HAP-1 (cell line): ENCODE measurements at regions not wholly inside any gene's neighbourhood (a gene's known extent, or its start where the extent isn't known, plus 50 kb on each side); places are given as distances from the start of the nearest gene placed in this dataset.
"Not testable (repeated sequence)": the region's sequence is repeated elsewhere in the genome, so short reads cannot be mapped to it uniquely, and the experiment has no call there.

Experiments
- DNase-seq, 2 experiments: peaks; one replicate each; pipeline ENCODE4 v3.0.0-alpha.2; 2016 to 2020; ENCODE audit warnings: low spot score in 2 of 2
- H3K27me3 ChIP-seq: fragments of 250-450 bp; sonication (Bioruptor Pico); 2 replicates; pipeline ENCODE4 v1.5.1; 2020; ENCODE audit warnings: low read depth, mild to moderate bottlenecking, moderate library complexity
- H3K36me3 ChIP-seq: fragments of 250-450 bp; sonication (Bioruptor Pico); replicated peaks from 2 replicates; pipeline ENCODE4 v1.5.1; 2020; ENCODE audit warnings: mild to moderate bottlenecking
- H3K4me1 ChIP-seq: fragments of 250-450 bp; sonication (Bioruptor Pico); 2 replicates; pipeline ENCODE4 v1.5.1; 2020; ENCODE audit warnings: mild to moderate bottlenecking
- H3K4me3 ChIP-seq: fragments of 250-450 bp; sonication (Bioruptor Pico); 2 replicates; pipeline ENCODE4 v1.5.1; 2020; ENCODE audit warnings: mild to moderate bottlenecking, moderate library complexity
- H3K9me3 ChIP-seq: fragments of 250-450 bp; sonication (Bioruptor Pico); 2 replicates; pipeline ENCODE4 v1.5.1; 2020; ENCODE audit warnings: mild to moderate bottlenecking, moderate library complexity
- in situ Hi-C: fragments of 300-500 bp; cut with MboI; formaldehyde crosslinking; loops from 3 replicates; pipeline ENCODE4 v1.14.3; 2020; ENCODE audit warnings: low sequenced_read_pairs, inconsistent platforms, mixed read lengths

DNA sequence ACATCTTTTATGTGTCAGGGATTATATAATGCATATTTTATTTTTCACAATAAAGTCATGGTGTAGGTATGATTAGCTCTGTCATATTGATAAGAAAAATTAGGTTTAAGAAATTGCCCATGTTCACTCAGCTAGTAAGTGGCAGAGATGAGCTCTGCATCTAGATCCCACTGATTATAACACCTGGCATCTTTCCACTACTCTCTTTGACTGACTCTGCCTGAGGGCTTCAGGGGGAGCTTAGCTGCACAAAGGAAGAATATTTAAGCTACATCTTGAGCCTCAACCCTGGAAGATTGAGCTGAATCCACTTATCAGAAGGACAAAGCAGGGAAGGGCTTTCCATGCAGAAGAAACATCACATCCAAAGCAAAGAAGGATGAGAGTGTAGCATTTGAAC is 190.4 kb downstream of the MIS18A start:
- H3K4me1 ChIP-seq = no peaks in the 10 kb centered on the region
- H3K27me3 ChIP-seq = no peaks in the 10 kb centered on the region
- H3K4me3 ChIP-seq = no peak overlapping the region
- in situ Hi-C loops = no loop called here
- no peaks in the 10 kb centered on the region for H3K9me3 ChIP-seq
- H3K36me3 ChIP-seq = no peaks in the 10 kb centered on the region
- DNase-seq = peak in 1 of 2 experiments; percentile 19

DNA sequence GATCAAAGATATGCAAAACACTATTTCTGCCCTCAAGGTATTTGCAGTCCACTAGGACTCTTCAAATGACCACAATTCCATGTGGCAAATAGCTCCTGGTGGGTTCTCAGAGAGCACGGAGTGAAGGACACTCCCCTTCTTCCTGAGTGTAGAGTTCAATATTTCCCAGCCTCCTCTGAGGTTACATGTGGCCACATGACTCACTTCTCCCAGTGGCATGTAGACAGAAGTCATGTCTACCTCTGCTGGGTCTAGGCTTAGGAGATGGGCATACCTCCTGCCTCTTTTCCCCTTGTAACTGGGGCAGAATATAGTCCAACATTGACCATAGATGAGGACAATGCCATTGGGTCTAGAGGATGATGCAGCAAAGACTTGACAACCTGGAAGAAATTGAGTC is 191.4 kb downstream of the MIS18A start:
- in situ Hi-C loops = no loop called here
- DNase-seq = no peak

DNA sequence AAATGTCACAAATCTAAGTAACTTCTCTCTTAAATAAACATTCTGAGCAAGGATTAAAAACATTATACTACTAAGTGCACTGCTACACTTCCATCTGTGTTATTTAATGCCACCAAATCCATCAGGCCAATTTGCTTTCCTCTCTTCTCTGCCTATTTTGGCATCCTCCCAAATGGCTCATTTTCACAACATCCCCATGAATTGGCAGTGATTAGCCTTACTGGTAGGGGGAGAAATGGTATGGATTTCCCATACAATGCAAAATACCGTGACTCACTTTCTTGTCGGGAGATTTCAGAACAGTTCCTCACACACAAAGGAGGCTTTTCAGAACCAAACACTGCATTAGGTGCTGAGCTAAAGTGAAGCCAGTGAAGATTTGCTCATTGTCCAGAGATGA is 195.7 kb downstream of the MIS18A start:
- Histone ChIP-seq H3K9me3 (no peaks in the 10 kb centered on the region), H3K4me1 (no peaks in the 10 kb centered on the region), H3K27me3 (no peaks in the 10 kb centered on the region), H3K36me3 (no peaks in the 10 kb centered on the region), H3K4me3 (no peak overlapping the region)
- in situ Hi-C loops = no loop called here
- DNase-seq = no peak

More for the DNA sequence above, 191.4 kb downstream of the MIS18A start:
- Histone ChIP-seq H3K27me3 (no peaks in the 10 kb centered on the region), H3K36me3 (no peaks in the 10 kb centered on the region), H3K9me3 (no peaks in the 10 kb centered on the region), H3K4me3 (no peak overlapping the region), H3K4me1 (no peaks in the 10 kb centered on the region)

DNA sequence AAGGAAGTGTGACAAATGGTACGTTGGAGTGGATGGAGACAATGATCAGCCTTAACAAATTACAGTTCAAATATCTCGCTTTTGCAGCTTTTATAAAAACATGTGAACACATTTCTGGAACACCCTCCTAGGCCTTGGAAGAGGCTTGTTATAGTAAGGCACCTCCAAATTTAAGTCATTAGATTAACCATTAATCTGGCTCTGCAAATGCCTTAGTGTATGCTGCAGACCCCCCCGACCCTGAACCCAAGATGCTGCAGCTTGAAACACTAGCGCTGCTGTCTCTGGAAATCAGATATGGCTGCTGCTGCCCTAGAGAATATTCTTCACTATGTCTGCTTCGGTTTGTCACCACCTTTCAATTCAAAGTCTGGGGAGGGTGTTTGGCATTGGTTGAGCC is 196.4 kb downstream of the MIS18A start:
- no peaks in the 10 kb centered on the region for H3K9me3 ChIP-seq
- in situ Hi-C loops = no loop called here
- no peaks in the 10 kb centered on the region for H3K4me1 ChIP-seq
- H3K36me3 ChIP-seq = no peaks in the 10 kb centered on the region
- no peaks in the 10 kb centered on the region for H3K27me3 ChIP-seq
- no peak overlapping the region for H3K4me3 ChIP-seq
- no peak for DNase-seq

DNA sequence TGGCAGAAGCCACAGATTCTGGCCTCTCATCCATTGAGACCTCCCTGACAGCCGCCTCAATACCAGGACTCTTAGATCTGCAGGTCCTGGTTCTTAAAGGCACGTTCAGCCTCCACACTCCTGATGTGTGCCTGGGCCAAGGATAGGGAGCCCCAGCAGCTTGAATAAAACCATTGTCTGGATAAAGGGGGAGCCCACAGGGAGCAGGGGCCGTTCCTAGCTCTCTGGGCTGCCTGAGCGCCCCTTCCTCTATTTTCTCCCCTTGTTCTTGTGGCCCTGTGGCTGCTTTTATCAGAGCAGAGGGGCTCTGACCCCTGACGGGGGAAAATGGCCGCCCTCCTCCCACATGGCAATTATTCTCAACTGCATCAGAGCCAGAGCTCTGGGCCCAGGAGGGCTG is 200.8 kb downstream of the HUNK start:
- no peak for DNase-seq
- in situ Hi-C loops = no loop called here

DNA sequence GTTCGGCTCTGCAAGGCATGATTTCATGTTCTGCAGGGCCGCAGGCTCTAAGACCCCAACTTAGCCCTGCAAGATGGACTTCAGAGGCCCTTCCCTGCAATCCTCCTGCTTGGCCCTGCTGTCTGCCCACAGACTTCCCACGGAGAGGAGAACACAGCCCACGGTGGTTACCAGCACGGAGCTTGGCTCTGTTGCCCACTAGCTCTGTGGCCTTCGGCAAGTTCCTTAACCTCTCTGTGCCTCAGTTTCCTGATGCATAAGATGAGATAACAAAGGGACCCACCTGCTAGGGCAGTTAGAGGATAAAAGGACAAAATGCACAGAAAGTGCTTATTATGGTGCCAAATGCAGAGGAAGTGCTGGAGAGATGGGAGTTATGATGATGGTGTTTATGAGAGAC is 200.4 kb downstream of the HUNK start:
- H3K4me3 ChIP-seq = no peak overlapping the region
- DNase-seq = no peak
- no peaks in the 10 kb centered on the region for H3K36me3 ChIP-seq
- in situ Hi-C loops = no loop called here
- H3K9me3 ChIP-seq = no peaks in the 10 kb centered on the region
- H3K27me3 ChIP-seq = no peaks in the 10 kb centered on the region
- H3K4me1 ChIP-seq = no peaks in the 10 kb centered on the region

More for the DNA sequence above, 200.8 kb downstream of the HUNK start:
- Histone ChIP-seq H3K36me3 (no peaks in the 10 kb centered on the region), H3K4me1 (no peaks in the 10 kb centered on the region), H3K27me3 (no peaks in the 10 kb centered on the region), H3K4me3 (no peak overlapping the region), H3K9me3 (no peaks in the 10 kb centered on the region)

DNA sequence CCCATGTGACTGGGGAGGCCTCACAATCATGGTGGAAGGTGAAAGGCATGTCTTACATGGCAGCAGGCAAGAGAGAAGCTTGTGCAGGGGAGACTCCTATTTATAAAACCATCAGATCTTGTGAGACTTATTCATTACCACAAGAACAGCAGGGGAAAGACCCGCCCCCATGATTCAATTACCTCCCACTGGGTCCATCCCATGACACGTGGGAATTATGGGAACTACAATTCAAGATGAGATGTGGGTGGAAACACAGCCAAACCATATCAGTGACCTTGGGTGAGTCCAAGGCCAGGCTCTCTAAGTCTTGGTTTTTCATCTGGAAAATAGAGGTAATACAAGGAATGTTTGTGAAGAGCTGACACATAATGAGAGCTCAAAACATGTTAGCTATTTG is 198.8 kb downstream of the HUNK start:
- H3K9me3 ChIP-seq, in situ Hi-C loops, H3K4me1 ChIP-seq, DNase-seq, H3K36me3 ChIP-seq, H3K27me3 ChIP-seq, H3K4me3 ChIP-seq: not testable (repeated sequence)

DNA sequence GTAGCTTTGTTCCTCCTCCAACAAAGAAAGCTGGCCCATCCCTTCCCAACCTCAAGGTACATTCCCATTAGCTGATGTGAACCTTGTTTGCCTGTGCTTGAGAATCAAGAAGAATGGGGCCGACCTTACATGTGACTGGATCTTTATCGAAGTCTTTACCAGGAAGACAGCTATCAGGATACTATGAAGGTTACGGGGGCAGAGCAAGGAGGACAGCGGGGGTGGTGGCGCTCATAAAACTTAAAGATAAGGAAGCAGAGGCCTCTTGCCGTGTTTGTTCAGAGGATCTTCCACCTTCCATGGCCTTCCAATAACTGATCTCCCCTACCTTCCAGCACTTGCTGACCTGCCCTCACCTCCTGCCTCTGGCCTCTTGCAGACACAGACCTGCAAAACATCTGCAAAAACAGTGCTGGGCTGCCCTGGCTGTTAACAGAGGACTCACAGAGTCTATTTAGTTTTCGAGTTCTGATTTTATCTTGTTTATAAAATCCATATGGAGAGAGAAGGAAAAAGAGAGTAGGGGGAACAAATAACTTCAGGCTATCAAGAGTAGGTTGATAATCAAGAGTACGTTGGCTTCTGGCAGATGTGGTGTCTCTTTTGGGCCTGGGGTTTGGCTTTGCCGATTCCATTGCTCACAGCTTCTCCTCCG is 198.0 kb downstream of the HUNK start:
- H3K9me3 ChIP-seq = no peaks in the 10 kb centered on the region
- in situ Hi-C loops = no loop called here
- H3K4me1 ChIP-seq = no peaks in the 10 kb centered on the region
- H3K27me3 ChIP-seq = no peaks in the 10 kb centered on the region
- no peak for DNase-seq
- H3K36me3 ChIP-seq = no peaks in the 10 kb centered on the region
- no peak overlapping the region for H3K4me3 ChIP-seq

DNA sequence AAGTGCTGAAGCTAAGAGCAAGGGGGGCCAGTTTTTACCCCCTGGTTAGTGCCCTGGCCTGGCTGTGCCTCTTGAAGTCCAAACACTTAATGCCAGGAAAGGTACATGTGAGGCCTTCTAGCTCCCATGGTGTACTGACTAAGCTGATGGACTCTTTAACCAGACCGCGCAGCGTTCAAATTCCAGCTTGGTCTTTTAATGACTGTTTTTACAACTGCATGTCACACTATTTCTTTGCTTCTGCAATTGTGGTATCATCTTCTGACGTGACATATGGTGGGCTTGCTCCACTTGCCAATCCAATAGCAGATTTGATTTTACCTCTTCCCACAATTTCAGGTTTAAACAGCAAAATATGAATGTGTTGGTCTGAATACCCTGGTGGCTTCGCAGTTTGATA is 197.3 kb downstream of the HUNK start:
- no peaks in the 10 kb centered on the region for H3K9me3 ChIP-seq
- H3K4me3 ChIP-seq = no peak overlapping the region
- no peak for DNase-seq
- no peaks in the 10 kb centered on the region for H3K4me1 ChIP-seq
- H3K36me3 ChIP-seq = no peaks in the 10 kb centered on the region
- no peaks in the 10 kb centered on the region for H3K27me3 ChIP-seq
- in situ Hi-C loops = no loop called here

DNA sequence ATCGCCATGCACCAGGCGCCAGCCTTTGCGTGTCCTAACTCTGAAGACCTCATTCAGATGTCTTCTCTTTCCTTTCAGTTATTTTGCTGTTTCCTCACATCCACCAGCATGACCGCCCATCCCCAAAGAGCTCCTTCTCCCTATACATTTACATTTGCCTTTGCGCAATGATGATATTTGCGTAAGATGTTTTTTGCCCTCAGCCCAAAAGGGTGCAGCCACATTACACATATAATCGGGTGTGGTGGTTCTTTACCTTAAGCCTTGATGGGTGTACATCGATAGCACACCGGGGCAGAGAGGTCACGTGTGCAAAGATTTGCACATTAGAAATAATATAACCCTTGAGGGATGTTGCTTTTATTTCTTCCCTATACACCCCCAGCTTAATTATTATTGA is 192.8 kb downstream of the HUNK start:
- Histone ChIP-seq H3K36me3 (no peaks in the 10 kb centered on the region), H3K9me3 (no peaks in the 10 kb centered on the region)
- in situ Hi-C loops = no loop called here

DNA sequence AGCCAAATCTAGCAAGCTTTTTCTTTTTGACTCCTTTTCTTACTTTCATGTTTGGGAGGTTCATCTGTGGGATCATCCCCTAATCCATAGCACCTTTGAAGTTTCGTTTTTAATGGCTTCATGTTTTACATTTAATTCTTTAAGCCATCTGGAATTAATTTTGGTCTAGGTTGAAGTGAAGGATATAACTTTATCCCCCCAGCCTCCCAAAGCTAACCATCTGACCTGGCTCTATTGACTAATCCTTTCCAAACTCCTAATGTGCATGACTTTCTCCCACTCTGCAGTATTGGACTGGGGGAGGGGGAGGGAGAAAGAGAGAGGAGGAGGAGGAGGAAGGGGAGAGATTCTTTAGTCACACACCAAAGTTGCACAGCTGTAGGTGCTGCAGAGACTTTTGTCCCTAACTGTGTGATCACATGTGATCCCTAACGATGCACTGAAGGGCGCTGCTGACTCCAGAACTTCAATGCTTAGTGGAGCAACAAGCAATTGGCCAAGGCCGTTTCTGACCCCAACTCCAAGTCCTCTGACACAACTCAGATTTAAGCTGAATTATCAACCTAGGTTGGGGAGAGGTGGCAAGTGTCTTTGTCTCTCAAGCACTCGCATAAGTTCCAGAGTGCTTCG is 191.6 kb downstream of the HUNK start:
- Histone ChIP-seq H3K4me3 (no peak overlapping the region), H3K27me3 (no peaks in the 10 kb centered on the region), H3K36me3 (no peaks in the 10 kb centered on the region), H3K4me1 (no peaks in the 10 kb centered on the region), H3K9me3 (no peaks in the 10 kb centered on the region)
- no peak for DNase-seq
- in situ Hi-C loops = no loop called here

More for the DNA sequence above, 192.8 kb downstream of the HUNK start:
- Histone ChIP-seq H3K4me1 (no peaks in the 10 kb centered on the region), H3K27me3 (no peaks in the 10 kb centered on the region), H3K4me3 (no peak overlapping the region)
- no peak for DNase-seq

DNA sequence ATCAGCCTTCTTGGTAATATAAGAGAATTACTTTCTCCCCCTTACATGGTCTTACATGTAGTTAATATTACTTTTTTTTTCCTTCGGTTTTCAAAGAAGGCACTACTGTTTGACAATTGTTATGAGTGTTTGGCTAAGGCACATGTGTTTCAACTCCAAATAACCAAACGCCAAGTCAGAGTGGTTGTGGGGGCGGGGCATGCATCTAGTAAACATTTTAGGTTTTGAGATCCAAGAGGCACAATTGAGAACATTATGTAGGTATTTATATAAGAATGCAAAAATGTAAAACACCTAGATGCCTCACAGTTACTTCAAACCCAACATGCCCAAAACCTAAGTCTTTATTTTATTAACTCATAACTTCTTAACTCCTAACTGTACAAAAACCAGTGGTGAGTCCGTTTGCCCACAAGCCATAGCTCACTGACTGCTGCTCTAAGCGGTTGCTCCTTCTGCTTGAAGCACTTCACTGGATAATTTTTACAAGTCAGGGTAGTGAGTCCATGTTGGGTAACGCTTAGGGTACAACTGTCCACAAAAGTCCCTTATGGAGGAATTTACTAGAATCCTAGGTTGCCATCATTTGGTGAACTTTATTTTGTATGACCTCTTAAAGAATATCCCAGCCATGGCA is 189.9 kb downstream of the HUNK start:
- Histone ChIP-seq H3K4me1 (no peaks in the 10 kb centered on the region; the same call in 1 of the 2 replicates), H3K9me3 (no peaks in the 10 kb centered on the region), H3K27me3 (no peaks in the 10 kb centered on the region), H3K36me3 (no peaks in the 10 kb centered on the region), H3K4me3 (no peak overlapping the region)
- no peak for DNase-seq
- in situ Hi-C loops = no loop called here

DNA sequence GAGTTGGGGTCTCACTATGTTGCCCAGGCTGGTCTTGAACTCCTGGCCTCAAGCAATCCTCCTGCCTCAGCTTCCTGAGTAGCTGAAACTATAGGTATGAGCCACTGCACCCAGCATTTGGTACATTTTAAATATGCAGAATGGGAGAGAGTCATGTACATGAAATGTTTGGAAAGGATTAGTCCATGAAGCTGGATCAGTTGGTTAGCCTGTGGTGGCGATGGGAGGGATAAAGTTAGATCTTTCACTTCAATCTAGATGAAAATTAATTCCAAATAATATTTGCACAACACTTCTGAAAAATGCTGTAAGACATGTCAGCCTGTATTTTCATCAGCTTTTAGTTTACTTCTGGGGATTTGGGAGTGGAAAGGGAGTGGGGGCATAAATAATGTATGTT is 188.9 kb downstream of the HUNK start:
- in situ Hi-C loops = no loop called here

DNA sequence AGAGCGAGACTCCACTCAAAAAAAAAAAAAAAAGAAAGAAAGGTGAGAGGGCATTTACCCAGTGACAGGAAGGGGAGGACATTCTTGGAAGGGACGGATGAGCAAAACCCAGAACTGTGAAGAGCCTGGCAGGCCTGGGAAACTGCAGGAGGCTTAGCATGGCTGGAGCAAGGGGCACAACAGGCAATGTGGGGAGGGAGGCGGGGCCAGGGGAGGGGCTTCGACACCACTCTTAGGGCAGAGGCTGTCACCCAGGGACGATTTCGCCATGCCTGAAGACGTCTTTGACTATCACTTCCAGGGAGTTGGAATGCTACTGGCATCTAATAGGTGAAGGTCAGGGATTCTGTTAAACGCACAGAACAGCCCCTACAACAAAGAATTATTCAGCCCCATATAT is 184.0 kb downstream of the HUNK start:
- DNase-seq = no peak
- Histone ChIP-seq H3K27me3 (no peaks in the 10 kb centered on the region), H3K36me3 (no peaks in the 10 kb centered on the region), H3K9me3 (no peaks in the 10 kb centered on the region), H3K4me1 (no peaks in the 10 kb centered on the region; the same call in 1 of the 2 replicates), H3K4me3 (no peak overlapping the region)
- in situ Hi-C loops = no loop called here

More for the DNA sequence above, 188.9 kb downstream of the HUNK start:
- no peaks in the 10 kb centered on the region for H3K36me3 ChIP-seq
- DNase-seq = no peak
- H3K4me3 ChIP-seq = no peak overlapping the region
- no peaks in the 10 kb centered on the region for H3K9me3 ChIP-seq
- no peaks in the 10 kb centered on the region; the same call in 1 of the 2 replicates for H3K4me1 ChIP-seq
- H3K27me3 ChIP-seq = no peaks in the 10 kb centered on the region
